GM12878 (cell line): ENCODE measurements at regions not wholly inside any gene's neighbourhood (a gene's known extent, or its start where the extent isn't known, plus 50 kb on each side); places are given as distances from the start of the nearest gene placed in this dataset.

Experiments used
- TARDBP ChIP-seq: IDR thresholded peaks from 2 replicates; pipeline ENCODE4 v1.6.1; 2016; ENCODE audit warnings: borderline replicate concordance
- USF1 ChIP-seq: IDR thresholded peaks from 2 replicates; pipeline ENCODE4 v1.6.1; 2011; ENCODE audit warnings: borderline replicate concordance, low read depth, mild to moderate bottlenecking, moderate library complexity, mixed read lengths, low read length; ENCODE audit not compliant: insufficient read depth; ENCODE audit errors: extremely low read length

- no peak for TF ChIP-seq USF1
- TF ChIP-seq TARDBP = no peak
Observed at GRCh38 chr17:69609473-69610305, 195.2 kb downstream of the MAP2K6 start.
